WERI-Rb-1 (cell line): ENCODE measurements at regions not wholly inside any gene's neighbourhood (a gene's known extent, or its start where the extent isn't known, plus 50 kb on each side); places are given as distances from the start of the nearest gene placed in this dataset.
"Not testable (repeated sequence)": the region's sequence is repeated elsewhere in the genome, so short reads cannot be mapped to it uniquely, and the experiment has no call there.

Experiments used
- DNase-seq: peaks from one replicate; pipeline ENCODE4 v3.0.0-alpha.2; 2020
- H3K27ac ChIP-seq: fragments of 250-450 bp; sonication (Bioruptor Pico); 2 replicates; pipeline ENCODE4 v1.5.1; 2020; ENCODE audit warnings: mild to moderate bottlenecking, moderate library complexity
- H3K27me3 ChIP-seq: fragments of 250-450 bp; sonication (Bioruptor Pico); 2 replicates; pipeline ENCODE4 v1.5.1; 2021; ENCODE audit warnings: mild to moderate bottlenecking, low read depth, moderate library complexity; ENCODE audit not compliant: insufficient read depth, severe bottlenecking
- H3K36me3 ChIP-seq: fragments of 250-450 bp; sonication (Bioruptor Pico); 2 replicates; pipeline ENCODE4 v1.5.1; 2020; ENCODE audit warnings: mild to moderate bottlenecking, moderate library complexity
- H3K4me3 ChIP-seq: 2 replicates; pipeline ENCODE4 v1.5.1; 2011; ENCODE audit warnings: low read depth, mild to moderate bottlenecking, control low read depth, low read length
- H3K9me3 ChIP-seq: fragments of 250-450 bp; sonication (Bioruptor Pico); 2 replicates; pipeline ENCODE4 v1.5.1; 2021; ENCODE audit warnings: mild to moderate bottlenecking, moderate library complexity; ENCODE audit not compliant: severe bottlenecking
- CTCF ChIP-seq: IDR thresholded peaks from 2 replicates; pipeline ENCODE4 v1.5.1; 2011; ENCODE audit warnings: low read depth, mild to moderate bottlenecking, control low read depth, inconsistent platforms, low read length

- Histone ChIP-seq H3K4me3 (no peak overlapping the region), H3K27me3 (peaks cover 51% of the 10 kb centered on the region), H3K36me3 (no peaks in the 10 kb centered on the region), H3K9me3 (no peaks in the 10 kb centered on the region), H3K27ac (no peak overlapping the region)
- no peak for TF ChIP-seq CTCF
- DNase-seq = no peak
These were observed 186.2 kb downstream of the GOLGA6L6 start for GRCh38 chr15:20355256-20355868.

GRCh38 chr15:20354884-20355223 is 186.7 kb downstream of the GOLGA6L6 start:
- not testable (repeated sequence) for H3K4me3 ChIP-seq, DNase-seq, H3K9me3 ChIP-seq, H3K36me3 ChIP-seq, H3K27ac ChIP-seq
- H3K27me3 ChIP-seq = peaks cover 56% of the 10 kb centered on the region

GRCh38 chr15:20353966-20354883 is 187.4 kb downstream of the GOLGA6L6 start:
- Histone ChIP-seq H3K9me3 (no peaks in the 10 kb centered on the region), H3K36me3 (no peaks in the 10 kb centered on the region)

GRCh38 chr15:20352241-20353200 is 189.1 kb downstream of the GOLGA6L6 start:
- no peak for DNase-seq
- Histone ChIP-seq H3K27ac (no peak overlapping the region), H3K27me3 (peaks cover 60% of the 10 kb centered on the region), H3K9me3 (peaks cover 2% of the 10 kb centered on the region), H3K36me3 (no peaks in the 10 kb centered on the region), H3K4me3 (no peak overlapping the region)
- TF ChIP-seq CTCF = no peak

More at GRCh38 chr15:20353966-20354883, 187.4 kb downstream of the GOLGA6L6 start:
- Histone ChIP-seq H3K27ac (no peak overlapping the region), H3K4me3 (no peak overlapping the region), H3K27me3 (peaks cover 62% of the 10 kb centered on the region)
- no peak for DNase-seq
- no peak for TF ChIP-seq CTCF

- H3K4me3 ChIP-seq = no peak overlapping the region
- H3K27me3 ChIP-seq = peaks cover 67% of the 10 kb centered on the region
- H3K27ac ChIP-seq = no peak overlapping the region
- TF ChIP-seq CTCF = no peak
- no peak for DNase-seq
- H3K9me3 ChIP-seq = peaks cover 10% of the 10 kb centered on the region
- H3K36me3 ChIP-seq = no peaks in the 10 kb centered on the region
These were observed 190.1 kb downstream of the GOLGA6L6 start for GRCh38 chr15:20351448-20351971.
